GM12891 (cell line): ENCODE measurements at regions not wholly inside any gene's neighbourhood (a gene's known extent, or its start where the extent isn't known, plus 50 kb on each side); places are given as distances from the start of the nearest gene placed in this dataset.

ENCODE experiments used
- PAX5 ChIP-seq: IDR thresholded peaks from 2 replicates; pipeline ENCODE4 v1.6.1; 2011; ENCODE audit warnings: low read length, moderate library complexity, mild to moderate bottlenecking; ENCODE audit not compliant: insufficient read depth, severe bottlenecking
- POLR2A ChIP-seq: IDR thresholded peaks from 2 replicates; pipeline ENCODE4 v1.6.1; 2011; ENCODE audit warnings: low read depth, low read length, control low read depth
- POLR2AphosphoS5 ChIP-seq: IDR thresholded peaks from 2 replicates; pipeline ENCODE4 v1.6.1; 2011; ENCODE audit warnings: low read depth, low read length, control low read depth
- POU2F2 ChIP-seq: IDR thresholded peaks from 2 replicates; pipeline ENCODE4 v1.6.1; 2011; ENCODE audit warnings: low read depth, mild to moderate bottlenecking, control low read depth, low read length, moderate library complexity
- SPI1 ChIP-seq: IDR thresholded peaks from 2 replicates; pipeline ENCODE4 v1.6.1; 2011; ENCODE audit warnings: low read depth, low read length, control low read depth
- TAF1 ChIP-seq: IDR thresholded peaks from 2 replicates; pipeline ENCODE4 v1.6.1; 2011; ENCODE audit warnings: low read depth, low read length, control low read depth

DNA sequence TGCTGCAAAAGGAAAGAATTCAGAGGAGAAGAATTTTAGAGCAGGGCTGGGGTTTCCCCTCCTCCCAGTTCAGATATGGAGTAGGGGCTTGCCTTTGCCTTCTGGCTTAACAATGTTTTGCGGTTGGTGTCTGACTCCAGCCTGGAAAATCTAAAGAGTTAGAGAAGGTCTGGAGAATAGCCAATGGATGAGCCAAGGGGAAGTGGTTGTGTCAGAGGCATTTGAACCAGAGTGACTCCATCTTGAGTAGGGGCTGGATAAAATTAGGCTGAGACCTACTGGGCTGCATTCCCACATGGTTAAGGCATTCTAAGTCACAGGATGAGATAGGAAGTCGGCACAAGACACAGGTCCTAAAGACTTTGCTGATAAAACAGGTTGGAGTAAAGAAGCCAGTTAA is 133.7 kb downstream of the DIRAS2 start:
- TF ChIP-seq POLR2A (no peak), POLR2AphosphoS5 (no peak), TAF1 (no peak), POU2F2 (no peak), SPI1 (no peak), PAX5 (no peak)
